ENCODE measurements at regions not wholly inside any gene's neighbourhood (a gene's known extent, or its start where the extent isn't known, plus 50 kb on each side); places are given as distances from the start of the nearest gene placed in this dataset.

DNA sequence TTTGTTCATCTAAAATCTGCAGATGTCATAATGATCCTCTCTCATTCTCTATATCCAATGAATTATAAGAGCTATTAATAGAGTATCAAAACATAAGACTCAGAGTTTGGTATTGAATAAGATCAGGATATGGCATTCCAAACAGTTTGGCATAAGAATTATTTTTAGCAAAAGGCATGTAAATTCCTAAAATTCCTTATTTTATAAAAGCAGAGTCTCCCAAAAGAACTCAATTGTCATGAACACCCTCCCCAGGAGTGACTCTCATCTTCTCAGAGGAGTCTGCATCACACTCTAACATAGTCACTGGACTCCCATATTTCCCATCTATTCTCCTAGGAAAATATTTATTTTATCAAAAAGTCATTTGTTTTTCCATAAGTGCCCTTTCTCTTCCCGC lies 1710.2 kb upstream of the SLC39A10 start:
- TF ChIP-seq, protein P1, sequence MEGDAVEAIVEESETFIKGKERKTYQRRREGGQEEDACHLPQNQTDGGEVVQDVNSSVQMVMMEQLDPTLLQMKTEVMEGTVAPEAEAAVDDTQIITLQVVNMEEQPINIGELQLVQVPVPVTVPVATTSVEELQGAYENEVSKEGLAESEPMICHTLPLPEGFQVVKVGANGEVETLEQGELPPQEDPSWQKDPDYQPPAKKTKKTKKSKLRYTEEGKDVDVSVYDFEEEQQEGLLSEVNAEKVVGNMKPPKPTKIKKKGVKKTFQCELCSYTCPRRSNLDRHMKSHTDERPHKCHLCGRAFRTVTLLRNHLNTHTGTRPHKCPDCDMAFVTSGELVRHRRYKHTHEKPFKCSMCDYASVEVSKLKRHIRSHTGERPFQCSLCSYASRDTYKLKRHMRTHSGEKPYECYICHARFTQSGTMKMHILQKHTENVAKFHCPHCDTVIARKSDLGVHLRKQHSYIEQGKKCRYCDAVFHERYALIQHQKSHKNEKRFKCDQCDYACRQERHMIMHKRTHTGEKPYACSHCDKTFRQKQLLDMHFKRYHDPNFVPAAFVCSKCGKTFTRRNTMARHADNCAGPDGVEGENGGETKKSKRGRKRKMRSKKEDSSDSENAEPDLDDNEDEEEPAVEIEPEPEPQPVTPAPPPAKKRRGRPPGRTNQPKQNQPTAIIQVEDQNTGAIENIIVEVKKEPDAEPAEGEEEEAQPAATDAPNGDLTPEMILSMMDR (IDR thresholded peaks at IDR 0.05 in 4 of 5, conservative IDR thresholded peaks at IDR 0.05 in 1 of 5), result no peak
- no peak for TF ChIP-seq POLR2A (IDR thresholded peaks at IDR 0.05)
